HG03039 (cell line): ENCODE measurements at regions not wholly inside any gene's neighbourhood (a gene's known extent, or its start where the extent isn't known, plus 50 kb on each side); places are given as distances from the start of the nearest gene placed in this dataset.

Experiments
- ATAC-seq: cut with Tn5 transposase; IDR thresholded peaks from one replicate; pipeline ENCODE4 v1.9.1; 2021; ENCODE audit warnings: mild to moderate bottlenecking, moderate library complexity; ENCODE audit not compliant: unreplicated experiment

GRCh38 chr12:61676520-61676919, 583.7 kb upstream of the USP15 start:
- no peak for ATAC-seq

GRCh38 chr12:61687407-61687806, 572.8 kb upstream of the USP15 start:
- no peak for ATAC-seq

GRCh38 chr12:61694214-61694613, 566.0 kb upstream of the USP15 start:
- no peak for ATAC-seq

GRCh38 chr12:61701471-61701870, 558.7 kb upstream of the USP15 start:
- ATAC-seq: no peak

GRCh38 chr12:61706783-61707182, 553.4 kb upstream of the USP15 start:
- no peak for ATAC-seq

- no peak for ATAC-seq
These were observed 547.1 kb upstream of the USP15 start for GRCh38 chr12:61713121-61713520.

- ATAC-seq: no peak
These were observed 542.2 kb upstream of the USP15 start for GRCh38 chr12:61717986-61718385.

- ATAC-seq: no peak
These were observed 520.3 kb upstream of the USP15 start for GRCh38 chr12:61739925-61740324.

GRCh38 chr12:61750604-61751003, 509.6 kb upstream of the USP15 start:
- ATAC-seq: no peak

- ATAC-seq: no peak
These were observed 506.0 kb upstream of the USP15 start for GRCh38 chr12:61754214-61754613.

- ATAC-seq: no peak
These were observed 502.2 kb upstream of the USP15 start for GRCh38 chr12:61757831-61758505.

GRCh38 chr12:61758661-61759060, 501.5 kb upstream of the USP15 start:
- ATAC-seq: no peak

GRCh38 chr12:61765926-61766325, 494.3 kb upstream of the USP15 start:
- no peak for ATAC-seq

- no peak for ATAC-seq
These were observed 479.8 kb upstream of the USP15 start for GRCh38 chr12:61780435-61780834.

GRCh38 chr12:61781021-61781581, 479.1 kb upstream of the USP15 start:
- ATAC-seq: no peak

- no peak for ATAC-seq
These were observed 463.4 kb upstream of the USP15 start for GRCh38 chr12:61796846-61797245.

- ATAC-seq: no peak
These were observed 462.9 kb upstream of the USP15 start for GRCh38 chr12:61797266-61797665.

- no peak for ATAC-seq
These were observed 461.4 kb upstream of the USP15 start for GRCh38 chr12:61798778-61799177.

- no peak for ATAC-seq
These were observed 455.9 kb upstream of the USP15 start for GRCh38 chr12:61804301-61804700.

- no peak for ATAC-seq
These were observed 451.3 kb upstream of the USP15 start for GRCh38 chr12:61808856-61809255.

GRCh38 chr12:61810486-61810885, 449.7 kb upstream of the USP15 start:
- ATAC-seq: no peak

- ATAC-seq: no peak
These were observed 438.8 kb upstream of the USP15 start for GRCh38 chr12:61821381-61821780.

- ATAC-seq: no peak
These were observed 437.1 kb upstream of the USP15 start for GRCh38 chr12:61823102-61823501.
